GM13977 (cell line): ENCODE measurements at regions not wholly inside any gene's neighbourhood (a gene's known extent, or its start where the extent isn't known, plus 50 kb on each side); places are given as distances from the start of the nearest gene placed in this dataset.

ENCODE experiments used
- DNase-seq: peaks from one replicate; pipeline ENCODE4 v3.0.0; 2012; ENCODE audit warnings: low spot score
- in situ Hi-C: fragments of 300-500 bp; cut with MboI; formaldehyde crosslinking; loops from one replicate; pipeline ENCODE4 v1.12.0; 2022; ENCODE audit warnings: low sequenced_read_pairs, low pct_unique_long_range_greater_than_20kb, mixed read lengths, inconsistent platforms; ENCODE audit not compliant: unreplicated experiment
- TF ChIP-seq, protein P1 (sequence below): IDR thresholded peaks from 2 replicates; pipeline ENCODE4 v1.5.1; 2012; ENCODE audit warnings: mild to moderate bottlenecking, control low read depth; ENCODE audit not compliant: insufficient read depth; ENCODE audit errors: extremely low read depth, missing control alignments

DNA sequence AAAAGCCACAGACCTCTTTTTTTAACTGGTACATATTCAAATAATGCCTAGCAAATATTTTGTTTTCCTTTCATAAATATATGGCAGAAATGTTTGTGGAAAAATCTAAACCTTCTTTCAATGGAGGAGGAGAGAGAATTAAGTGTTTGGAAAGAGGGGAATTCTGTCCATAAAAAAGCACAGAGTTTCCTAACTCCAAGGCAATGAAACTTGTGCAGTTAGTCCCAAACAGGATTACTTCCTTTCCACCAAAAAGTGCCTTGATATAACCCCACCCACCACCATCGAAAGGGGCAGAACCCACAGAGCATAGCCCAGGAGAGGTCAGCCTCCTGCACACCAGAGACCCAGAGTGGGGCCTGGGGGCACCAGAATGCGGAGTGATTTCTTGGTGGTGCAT, 106.3 kb downstream of the OGFRL1 start:
- in situ Hi-C loops = loop anchor here (25.0 kb wide), 1 partner anchor 692 kb away; no protein-coding TSS in a partner anchor
- TF ChIP-seq, protein P1, sequence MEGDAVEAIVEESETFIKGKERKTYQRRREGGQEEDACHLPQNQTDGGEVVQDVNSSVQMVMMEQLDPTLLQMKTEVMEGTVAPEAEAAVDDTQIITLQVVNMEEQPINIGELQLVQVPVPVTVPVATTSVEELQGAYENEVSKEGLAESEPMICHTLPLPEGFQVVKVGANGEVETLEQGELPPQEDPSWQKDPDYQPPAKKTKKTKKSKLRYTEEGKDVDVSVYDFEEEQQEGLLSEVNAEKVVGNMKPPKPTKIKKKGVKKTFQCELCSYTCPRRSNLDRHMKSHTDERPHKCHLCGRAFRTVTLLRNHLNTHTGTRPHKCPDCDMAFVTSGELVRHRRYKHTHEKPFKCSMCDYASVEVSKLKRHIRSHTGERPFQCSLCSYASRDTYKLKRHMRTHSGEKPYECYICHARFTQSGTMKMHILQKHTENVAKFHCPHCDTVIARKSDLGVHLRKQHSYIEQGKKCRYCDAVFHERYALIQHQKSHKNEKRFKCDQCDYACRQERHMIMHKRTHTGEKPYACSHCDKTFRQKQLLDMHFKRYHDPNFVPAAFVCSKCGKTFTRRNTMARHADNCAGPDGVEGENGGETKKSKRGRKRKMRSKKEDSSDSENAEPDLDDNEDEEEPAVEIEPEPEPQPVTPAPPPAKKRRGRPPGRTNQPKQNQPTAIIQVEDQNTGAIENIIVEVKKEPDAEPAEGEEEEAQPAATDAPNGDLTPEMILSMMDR = no peak
- DNase-seq = no peak

DNA sequence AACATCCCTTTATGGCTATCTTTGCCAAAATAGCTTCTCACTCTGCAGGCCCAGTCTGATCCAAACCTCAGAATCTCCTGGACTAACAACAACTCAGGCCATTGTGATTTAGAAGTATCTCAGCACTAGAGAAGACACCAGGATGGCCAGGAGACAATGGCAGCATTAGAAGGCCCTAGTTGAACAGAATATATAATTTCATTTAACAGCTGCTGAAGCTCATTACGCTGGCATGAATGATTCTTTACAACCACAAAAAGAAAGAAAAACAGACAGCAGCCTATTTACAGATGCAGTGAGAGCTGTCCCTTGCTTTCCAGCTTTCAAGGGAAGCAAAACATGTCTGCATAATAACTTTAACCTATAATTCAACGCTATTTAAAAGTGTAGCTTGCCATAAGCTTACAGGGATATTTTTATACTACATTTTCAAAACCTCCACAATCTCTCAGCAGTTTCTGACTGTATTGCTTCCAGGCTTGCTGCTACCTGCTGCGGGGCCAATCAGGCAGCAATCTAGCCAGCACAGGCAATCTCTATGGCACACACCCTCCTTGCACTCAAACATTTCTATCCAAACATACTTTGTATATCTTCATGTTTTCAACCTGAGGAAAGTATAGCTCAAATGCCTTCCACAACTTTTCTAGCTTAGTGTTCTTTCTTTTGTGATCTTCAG, 107.3 kb downstream of the OGFRL1 start:
- TF ChIP-seq, protein P1 = no peak
- in situ Hi-C loops = loop anchor here (25.0 kb wide), 1 partner anchor 691 kb away; no protein-coding TSS in a partner anchor
- no peak for DNase-seq

DNA sequence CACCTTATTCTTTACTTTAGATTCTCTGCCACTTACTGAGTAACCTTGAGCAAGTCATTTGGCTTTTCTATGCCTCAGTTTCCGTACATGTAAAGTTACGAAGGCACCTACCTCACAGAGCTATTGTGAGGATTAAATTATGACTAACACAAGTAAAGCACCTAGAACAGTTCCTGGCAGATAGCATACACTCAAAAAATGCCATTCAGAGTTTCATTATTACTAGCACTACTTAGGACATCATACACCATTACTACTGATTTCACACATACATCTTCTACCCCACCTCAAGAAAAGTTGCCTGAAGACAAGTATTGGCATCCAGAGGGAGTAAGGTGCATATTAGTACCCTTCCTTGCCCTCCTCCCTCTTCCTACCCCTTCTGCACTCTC, 107.8 kb downstream of the OGFRL1 start:
- TF ChIP-seq, protein P1 = no peak
- in situ Hi-C loops = loop anchor here (25.0 kb wide), 1 partner anchor 691 kb away; no protein-coding TSS in a partner anchor
- DNase-seq = no peak

DNA sequence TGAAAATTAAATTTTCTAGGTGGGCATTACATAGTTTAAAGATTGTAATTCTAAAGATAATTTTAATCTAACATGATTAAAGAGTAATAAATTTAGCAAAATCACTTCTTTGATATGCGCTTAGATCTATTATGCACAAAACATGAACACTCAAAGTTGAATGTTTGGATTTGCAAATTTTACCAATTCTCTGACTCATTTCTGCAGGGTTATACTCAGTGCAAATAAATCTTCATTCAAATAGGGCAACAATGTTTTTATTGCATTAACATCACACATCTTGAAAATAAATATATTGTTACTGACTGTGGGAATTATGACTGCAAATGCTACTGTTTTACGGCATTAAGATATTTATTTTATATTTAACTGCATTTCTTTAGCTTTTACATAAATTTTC, 110.7 kb downstream of the OGFRL1 start:
- TF ChIP-seq, protein P1 = no peak
- no peak for DNase-seq
- in situ Hi-C loops = loop anchor here (25.0 kb wide), 1 partner anchor 688 kb away; no protein-coding TSS in a partner anchor

DNA sequence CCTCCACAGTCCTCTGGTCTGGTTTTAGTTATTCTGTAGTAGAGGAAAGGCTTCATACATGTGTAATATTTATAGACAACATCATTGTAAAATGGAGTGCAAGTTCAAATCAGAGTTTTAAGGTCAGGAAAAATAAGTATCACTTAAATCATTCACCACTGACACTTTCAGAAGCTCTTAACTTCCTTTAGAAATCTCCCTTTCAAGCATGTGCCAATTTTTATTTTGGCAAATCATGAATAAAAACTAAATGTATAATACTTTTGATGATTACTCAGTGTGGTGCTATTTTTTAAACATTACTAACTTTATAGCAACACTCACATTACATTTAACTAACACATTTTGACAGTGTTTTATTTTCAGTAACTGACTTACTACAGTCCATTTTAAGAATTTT, 112.2 kb downstream of the OGFRL1 start:
- DNase-seq = no peak
- TF ChIP-seq, protein P1 = no peak
- in situ Hi-C loops = no loop called here

DNA sequence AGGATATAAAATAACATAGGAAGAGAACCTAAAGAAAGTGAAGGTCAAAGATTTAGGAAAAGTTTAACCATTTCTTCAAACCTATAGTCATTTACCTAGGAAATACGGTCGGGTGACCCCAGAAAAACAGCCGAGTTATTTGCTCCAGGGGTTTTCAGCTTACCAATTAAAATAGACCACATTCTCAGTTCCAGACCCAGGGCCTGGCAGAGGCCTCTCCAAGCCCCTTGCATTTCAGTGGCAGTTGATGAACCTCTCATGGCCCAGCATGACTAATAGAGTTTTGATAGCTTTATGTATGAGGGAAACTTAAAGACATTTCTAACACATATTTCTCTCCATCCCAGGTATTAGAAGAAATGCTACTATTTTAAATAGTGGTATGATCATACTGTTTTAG, 113.5 kb downstream of the OGFRL1 start:
- TF ChIP-seq, protein P1 = no peak
- in situ Hi-C loops = no loop called here
- DNase-seq = no peak
